Fibroblast of lung (primary cell): ENCODE measurements at regions not wholly inside any gene's neighbourhood (a gene's known extent, or its start where the extent isn't known, plus 50 kb on each side); places are given as distances from the start of the nearest gene placed in this dataset.

Experiments used
- EZH2 ChIP-seq: IDR thresholded peaks from 2 replicates; pipeline ENCODE4 v1.5.1; 2012; ENCODE audit warnings: low read length, control low read depth, mild to moderate bottlenecking; ENCODE audit errors: missing control alignments
- TF ChIP-seq, protein P1 (sequence below), 2 donors: IDR thresholded peaks in 1 of 2; conservative IDR thresholded peaks in 1 of 2; 1 replicate in 1 of 2; 2 replicates in 1 of 2; pipeline ENCODE4 v1.5.1; 2011 to 2012; ENCODE audit warnings: low read length in 2 of 2, control low read depth in 1 of 2, inconsistent platforms in 1 of 2, low read depth in 1 of 2, mild to moderate bottlenecking in 1 of 2

DNA sequence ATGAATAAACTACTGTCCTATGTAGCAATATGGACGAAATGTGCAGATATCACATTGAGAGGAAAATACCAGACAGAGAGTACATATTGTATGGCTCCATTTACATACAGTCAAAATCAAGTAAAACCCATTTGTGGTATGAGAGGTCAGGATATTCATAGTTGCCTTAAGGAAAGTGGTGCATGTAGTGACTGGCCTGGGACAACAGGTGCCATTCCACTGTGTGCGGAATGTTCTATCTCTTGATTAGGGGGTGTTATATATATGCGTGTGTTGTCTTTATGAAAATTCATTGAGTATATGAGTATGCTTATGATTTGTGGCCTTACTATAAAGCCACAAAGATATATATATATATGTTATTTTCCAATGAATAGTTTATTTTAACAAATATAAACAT is 964.0 kb downstream of the SORCS3 start:
- TF ChIP-seq, protein P1, sequence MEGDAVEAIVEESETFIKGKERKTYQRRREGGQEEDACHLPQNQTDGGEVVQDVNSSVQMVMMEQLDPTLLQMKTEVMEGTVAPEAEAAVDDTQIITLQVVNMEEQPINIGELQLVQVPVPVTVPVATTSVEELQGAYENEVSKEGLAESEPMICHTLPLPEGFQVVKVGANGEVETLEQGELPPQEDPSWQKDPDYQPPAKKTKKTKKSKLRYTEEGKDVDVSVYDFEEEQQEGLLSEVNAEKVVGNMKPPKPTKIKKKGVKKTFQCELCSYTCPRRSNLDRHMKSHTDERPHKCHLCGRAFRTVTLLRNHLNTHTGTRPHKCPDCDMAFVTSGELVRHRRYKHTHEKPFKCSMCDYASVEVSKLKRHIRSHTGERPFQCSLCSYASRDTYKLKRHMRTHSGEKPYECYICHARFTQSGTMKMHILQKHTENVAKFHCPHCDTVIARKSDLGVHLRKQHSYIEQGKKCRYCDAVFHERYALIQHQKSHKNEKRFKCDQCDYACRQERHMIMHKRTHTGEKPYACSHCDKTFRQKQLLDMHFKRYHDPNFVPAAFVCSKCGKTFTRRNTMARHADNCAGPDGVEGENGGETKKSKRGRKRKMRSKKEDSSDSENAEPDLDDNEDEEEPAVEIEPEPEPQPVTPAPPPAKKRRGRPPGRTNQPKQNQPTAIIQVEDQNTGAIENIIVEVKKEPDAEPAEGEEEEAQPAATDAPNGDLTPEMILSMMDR (conservative IDR thresholded peaks at IDR 0.05 in 1 of 2, IDR thresholded peaks at IDR 0.05 in 1 of 2; ENCODE audit: low read depth in 1 of 2, low read length in 2 of 2): no peak
- no peak for TF ChIP-seq EZH2
